PFSK-1 (cell line): ENCODE measurements at regions not wholly inside any gene's neighbourhood (a gene's known extent, or its start where the extent isn't known, plus 50 kb on each side); places are given as distances from the start of the nearest gene placed in this dataset.

Experiments
- POLR2AphosphoS5 ChIP-seq: IDR thresholded peaks from 2 replicates; pipeline ENCODE4 v1.6.1; 2012; ENCODE audit warnings: low read depth, mild to moderate bottlenecking, control low read depth, low read length, moderate library complexity
- REST ChIP-seq, 2 experiments: IDR thresholded peaks; 2 replicates each; pipeline versions ENCODE4 v1.6.1 to v1.8.0; 2011 to 2012; ENCODE audit warnings: low read depth in 2 of 2, low read length in 2 of 2, control low read depth in 1 of 2, inconsistent platforms in 1 of 2, mild to moderate bottlenecking in 1 of 2, moderate library complexity in 1 of 2; ENCODE audit not compliant: insufficient read depth in 1 of 2
- SIN3A ChIP-seq: IDR thresholded peaks from 2 replicates; pipeline ENCODE4 v1.6.1; 2012; ENCODE audit warnings: mild to moderate bottlenecking, low read length, moderate library complexity, borderline replicate concordance; ENCODE audit not compliant: insufficient read depth
- TAF1 ChIP-seq: IDR thresholded peaks from 2 replicates; pipeline ENCODE4 v1.6.1; 2012; ENCODE audit warnings: low read length, control low read depth, borderline replicate concordance; ENCODE audit not compliant: insufficient read depth

- TF ChIP-seq POLR2AphosphoS5: no peak
- no peak for TF ChIP-seq SIN3A
- TF ChIP-seq TAF1: no peak
- TF ChIP-seq REST (IDR thresholded peaks at IDR 0.05; ENCODE audit: insufficient read depth in 1 of 2, low read depth in 2 of 2, low read length in 2 of 2): no peak
Measured at GRCh38 chr3:158912188-158912587, 110.3 kb downstream of the MFSD1 start.
